Uterus (tissue), 3 donors: ENCODE measurements at regions not wholly inside any gene's neighbourhood (a gene's known extent, or its start where the extent isn't known, plus 50 kb on each side); places are given as distances from the start of the nearest gene placed in this dataset.

Experiments used
- DNase-seq, 2 donors: peaks; one replicate each; pipeline ENCODE4 v3.0.0-alpha.2; 2019 to 2020
- H3K27ac ChIP-seq, 2 donors: fragments of 200-600 bp; sonication (generic); 1 replicate in 1 of 2; 2 replicates in 1 of 2; pipeline ENCODE4 v1.5.1; 2016 to 2018
- H3K27me3 ChIP-seq, 2 donors: fragments of 200-600 bp; sonication (generic); one replicate each; pipeline ENCODE4 v1.5.1; 2018 to 2019; ENCODE audit warnings: control low read depth in 1 of 2
- H3K36me3 ChIP-seq, 2 donors: fragments of 200-600 bp; sonication (generic); one replicate each; pipeline ENCODE4 v1.5.1; 2019; ENCODE audit warnings: control low read depth in 1 of 2
- H3K4me1 ChIP-seq, 2 donors: fragments of 200-600 bp; sonication (generic); one replicate each; pipeline ENCODE4 v1.5.1; 2018 to 2019; ENCODE audit warnings: control low read depth in 1 of 2
- H3K4me3 ChIP-seq, 2 donors: fragments of 200-600 bp; sonication (generic); 1 replicate in 1 of 2; 2 replicates in 1 of 2; pipeline ENCODE4 v1.5.1; 2018 to 2019; ENCODE audit warnings: mild to moderate bottlenecking in 1 of 2
- H3K9me3 ChIP-seq, 2 donors: fragments of 200-600 bp; sonication (generic); one replicate each; pipeline ENCODE4 v1.5.1; 2019; ENCODE audit warnings: control low read depth in 1 of 2
- CTCF ChIP-seq, 4 experiments: fragments of 200-600 bp in 2 of 4; fragments of 450-650 bp in 2 of 4; sonication (generic) in 2 of 4; IDR thresholded peaks; one replicate each; pipeline ENCODE4 v1.5.1; 2016 to 2019; ENCODE audit warnings: antibody characterized with exemption in 4 of 4, mild to moderate bottlenecking in 2 of 4, moderate library complexity in 1 of 4
- POLR2A ChIP-seq, 2 donors: fragments of 450-650 bp; IDR thresholded peaks; one replicate each; pipeline ENCODE4 v1.6.1; 2016; ENCODE audit warnings: antibody characterized with exemption in 2 of 2, mild to moderate bottlenecking in 1 of 2, moderate library complexity in 1 of 2
- intact Hi-C: fragments of 100-400 bp; cut with DNase I; formaldehyde crosslinking; loops from one replicate; pipeline ENCODE4 v1.15.1; 2023; ENCODE audit warnings: low total_unique reads
- donor health status: DM: yes; HTN: yes; CAD: no.

- intact Hi-C loops: no loop called here
- DNase-seq: no peak
- Histone ChIP-seq H3K4me1 (no peaks in the 10 kb centered on the region), H3K27ac (no peak overlapping the region), H3K9me3 (no peaks in the 10 kb centered on the region), H3K27me3 (no peaks in the 10 kb centered on the region), H3K36me3 (no peaks in the 10 kb centered on the region), H3K4me3 (no peak overlapping the region)
- no peak for TF ChIP-seq POLR2A (IDR thresholded peaks at IDR 0.05)
- TF ChIP-seq CTCF (IDR thresholded peaks at IDR 0.05): no peak
Observed at GRCh38 chr12:27894309-27894708, 78.2 kb downstream of the PTHLH start.

- no peak for DNase-seq
- Histone ChIP-seq H3K27me3 (no peaks in the 10 kb centered on the region), H3K36me3 (no peaks in the 10 kb centered on the region), H3K27ac (no peak overlapping the region), H3K4me1 (no peaks in the 10 kb centered on the region), H3K4me3 (no peak overlapping the region), H3K9me3 (no peaks in the 10 kb centered on the region)
- no peak for TF ChIP-seq POLR2A (IDR thresholded peaks at IDR 0.05)
- TF ChIP-seq CTCF (IDR thresholded peaks at IDR 0.05): no peak
- intact Hi-C loops: no loop called here
Observed at GRCh38 chr12:27879708-27880107, 92.8 kb downstream of the PTHLH start.

DNA sequence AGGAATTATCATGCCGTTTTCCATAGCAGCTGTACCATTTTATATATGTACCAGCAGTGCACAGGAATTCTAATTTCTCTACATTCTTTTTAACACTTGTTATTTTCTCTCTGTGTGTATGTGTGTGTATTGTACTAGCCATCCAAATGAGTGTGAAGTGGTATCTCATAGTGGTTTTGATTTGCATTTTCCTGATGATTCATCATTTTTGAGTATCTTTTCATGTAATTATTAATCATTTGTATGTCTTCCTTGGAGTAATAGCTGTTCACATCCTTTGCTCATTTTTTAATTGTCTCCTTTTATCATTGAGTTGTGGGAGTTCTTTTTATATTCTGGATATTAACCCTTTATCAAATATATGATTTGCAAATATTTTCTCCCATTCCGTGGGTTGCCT is 95.6 kb upstream of the MANSC4 start:
- Histone ChIP-seq H3K4me3 (no peak overlapping the region), H3K27ac (no peak overlapping the region), H3K27me3 (no peaks in the 10 kb centered on the region), H3K4me1 (no peaks in the 10 kb centered on the region), H3K9me3 (no peaks in the 10 kb centered on the region), H3K36me3 (no peaks in the 10 kb centered on the region)
- TF ChIP-seq CTCF (IDR thresholded peaks at IDR 0.05) (no peak), POLR2A (IDR thresholded peaks at IDR 0.05) (no peak)
- intact Hi-C loops: no loop called here
- DNase-seq: no peak

- TF ChIP-seq POLR2A (IDR thresholded peaks at IDR 0.05): no peak
- no peak for TF ChIP-seq CTCF (IDR thresholded peaks at IDR 0.05)
- Histone ChIP-seq H3K27ac (no peak overlapping the region), H3K36me3 (no peaks in the 10 kb centered on the region), H3K4me1 (no peaks in the 10 kb centered on the region), H3K27me3 (no peaks in the 10 kb centered on the region), H3K4me3 (no peak overlapping the region), H3K9me3 (no peaks in the 10 kb centered on the region)
- intact Hi-C loops: no loop called here
- DNase-seq: no peak
Observed at GRCh38 chr12:27873010-27873409, 93.0 kb upstream of the MANSC4 start.

- Histone ChIP-seq H3K4me1 (no peaks in the 10 kb centered on the region), H3K4me3 (no peak overlapping the region), H3K9me3 (no peaks in the 10 kb centered on the region), H3K36me3 (no peaks in the 10 kb centered on the region), H3K27ac (no peak overlapping the region), H3K27me3 (no peaks in the 10 kb centered on the region)
- no peak for DNase-seq
- intact Hi-C loops: no loop called here
- TF ChIP-seq CTCF (IDR thresholded peaks at IDR 0.05) (no peak), POLR2A (IDR thresholded peaks at IDR 0.05) (no peak)
Observed at GRCh38 chr12:27871946-27872345, 91.9 kb upstream of the MANSC4 start.
